Coronary artery (tissue), 2 donors: ENCODE measurements at regions not wholly inside any gene's neighbourhood (a gene's known extent, or its start where the extent isn't known, plus 50 kb on each side); places are given as distances from the start of the nearest gene placed in this dataset.

Source experiments
- DNase-seq: peaks from one replicate; pipeline ENCODE4 v3.0.0-alpha.2; 2017; ENCODE audit warnings: low spot score
- H3K27ac ChIP-seq, 2 donors: fragments of 200-600 bp; sonication (generic); one replicate each; pipeline ENCODE4 v1.5.1; 2016 to 2019
- H3K4me3 ChIP-seq: fragments of 200-600 bp; sonication (generic); 2 replicates; pipeline ENCODE4 v1.5.1; 2016; ENCODE audit warnings: mild to moderate bottlenecking, moderate library complexity
- TF ChIP-seq, protein P1 (sequence below): fragments of 200-600 bp; sonication (generic); IDR thresholded peaks from one replicate; pipeline ENCODE4 v1.5.1; 2019; ENCODE audit warnings: antibody characterized with exemption

GRCh38 chr10:130761032-130761575 is 550.4 kb downstream of the TCERG1L start:
- DNase-seq = no peak
- H3K4me3 ChIP-seq = no peak overlapping the region
- no peak overlapping the region for H3K27ac ChIP-seq
- TF ChIP-seq, protein P1, sequence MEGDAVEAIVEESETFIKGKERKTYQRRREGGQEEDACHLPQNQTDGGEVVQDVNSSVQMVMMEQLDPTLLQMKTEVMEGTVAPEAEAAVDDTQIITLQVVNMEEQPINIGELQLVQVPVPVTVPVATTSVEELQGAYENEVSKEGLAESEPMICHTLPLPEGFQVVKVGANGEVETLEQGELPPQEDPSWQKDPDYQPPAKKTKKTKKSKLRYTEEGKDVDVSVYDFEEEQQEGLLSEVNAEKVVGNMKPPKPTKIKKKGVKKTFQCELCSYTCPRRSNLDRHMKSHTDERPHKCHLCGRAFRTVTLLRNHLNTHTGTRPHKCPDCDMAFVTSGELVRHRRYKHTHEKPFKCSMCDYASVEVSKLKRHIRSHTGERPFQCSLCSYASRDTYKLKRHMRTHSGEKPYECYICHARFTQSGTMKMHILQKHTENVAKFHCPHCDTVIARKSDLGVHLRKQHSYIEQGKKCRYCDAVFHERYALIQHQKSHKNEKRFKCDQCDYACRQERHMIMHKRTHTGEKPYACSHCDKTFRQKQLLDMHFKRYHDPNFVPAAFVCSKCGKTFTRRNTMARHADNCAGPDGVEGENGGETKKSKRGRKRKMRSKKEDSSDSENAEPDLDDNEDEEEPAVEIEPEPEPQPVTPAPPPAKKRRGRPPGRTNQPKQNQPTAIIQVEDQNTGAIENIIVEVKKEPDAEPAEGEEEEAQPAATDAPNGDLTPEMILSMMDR = no peak

DNA sequence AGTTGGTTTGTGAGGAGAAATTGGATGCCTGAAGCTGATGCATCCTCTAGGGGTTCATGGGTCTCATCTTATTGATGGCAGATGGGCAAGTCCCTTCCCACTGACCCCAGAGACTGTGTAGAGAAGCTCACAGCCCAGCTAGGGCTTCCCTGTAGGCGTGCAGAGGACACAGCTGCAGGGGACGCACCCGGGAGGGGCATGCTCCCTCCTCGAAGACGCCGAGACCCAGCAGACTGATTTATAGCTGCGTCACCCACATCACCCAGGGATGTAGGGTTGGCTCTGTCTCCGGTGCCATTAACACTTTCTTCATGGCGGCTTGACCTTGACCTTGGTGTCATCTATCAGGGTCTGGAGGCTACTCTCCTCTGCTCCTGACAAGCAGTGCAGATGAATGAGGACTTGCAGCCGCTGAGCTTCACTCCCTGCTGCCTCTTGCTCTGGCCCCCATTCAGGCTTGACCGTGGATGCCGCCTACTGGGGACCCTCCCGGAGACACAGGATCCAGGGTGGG is 549.7 kb downstream of the TCERG1L start:
- DNase-seq = no peak
- Histone ChIP-seq H3K4me3 (no peak overlapping the region), H3K27ac (no peak overlapping the region)
- TF ChIP-seq, protein P1 = no peak

GRCh38 chr10:130762491-130762890 is 549.0 kb downstream of the TCERG1L start:
- H3K27ac ChIP-seq = no peak overlapping the region
- no peak overlapping the region for H3K4me3 ChIP-seq
- TF ChIP-seq, protein P1 = no peak
- no peak for DNase-seq

DNA sequence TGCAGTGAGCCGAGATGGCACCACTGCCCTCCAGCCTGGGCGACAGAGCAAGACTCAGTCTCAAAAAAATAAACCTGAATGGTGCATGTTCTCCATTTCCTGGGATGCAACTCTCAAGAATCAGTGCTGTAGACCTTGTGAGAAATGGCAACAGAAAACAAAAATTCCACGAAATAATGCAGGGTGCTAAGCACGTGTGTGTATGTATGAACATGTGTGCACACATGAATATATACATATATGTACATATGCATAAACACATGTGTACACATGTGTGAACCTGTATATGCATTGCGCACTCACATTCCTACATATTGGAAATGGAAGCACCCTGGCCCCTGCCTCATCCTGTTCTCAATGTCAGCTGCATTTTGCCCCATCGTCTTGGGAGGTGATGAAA is 548.5 kb downstream of the TCERG1L start:
- DNase-seq = no peak
- H3K27ac ChIP-seq = no peak overlapping the region
- TF ChIP-seq, protein P1 = no peak
- H3K4me3 ChIP-seq = no peak overlapping the region

DNA sequence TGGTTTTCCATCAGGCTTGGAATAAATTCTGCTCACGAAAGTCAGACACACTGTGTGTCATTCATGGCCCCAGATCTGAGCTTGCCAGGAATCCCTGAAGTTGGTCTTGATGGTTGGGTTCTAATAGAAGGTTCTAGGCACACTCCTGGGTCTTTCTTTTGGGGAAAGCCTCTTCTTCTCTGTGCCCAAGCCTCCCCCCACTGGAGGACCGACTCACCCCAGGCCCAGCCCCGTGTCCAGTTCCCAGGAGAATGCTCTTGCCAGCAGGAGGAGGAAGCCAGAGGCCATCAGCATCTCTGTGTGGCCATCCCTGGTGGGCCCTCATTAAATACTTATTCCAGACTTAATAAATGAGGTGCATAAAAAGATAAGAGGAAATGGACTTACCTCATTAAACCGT is 548.0 kb downstream of the TCERG1L start:
- DNase-seq = no peak
- H3K4me3 ChIP-seq = no peak overlapping the region
- TF ChIP-seq, protein P1 = no peak
- H3K27ac ChIP-seq = no peak overlapping the region

GRCh38 chr10:130764651-130765050 is 546.9 kb downstream of the TCERG1L start:
- no peak overlapping the region for H3K27ac ChIP-seq
- no peak for DNase-seq
- TF ChIP-seq, protein P1 = no peak
- H3K4me3 ChIP-seq = no peak overlapping the region

- no peak for DNase-seq
- TF ChIP-seq, protein P1 = no peak
- no peak overlapping the region for H3K27ac ChIP-seq
- no peak overlapping the region for H3K4me3 ChIP-seq
Measured at GRCh38 chr10:130766071-130766470, 545.5 kb downstream of the TCERG1L start.
